Spleen (tissue), 7 donors: ENCODE measurements at regions not wholly inside any gene's neighbourhood (a gene's known extent, or its start where the extent isn't known, plus 50 kb on each side); places are given as distances from the start of the nearest gene placed in this dataset.

ENCODE experiments used
- POLR2A ChIP-seq, 3 donors: fragments of 450-650 bp; IDR thresholded peaks; one replicate each; pipeline ENCODE4 v1.5.1; 2017; ENCODE audit warnings: antibody characterized with exemption in 3 of 3, mild to moderate bottlenecking in 1 of 3
- TF ChIP-seq, protein P1 (sequence below), 11 experiments: fragments of 200-600 bp in 7 of 11; fragments of 450-650 bp in 4 of 11; sonication (generic) in 4 of 11; IDR thresholded peaks in 8 of 11; conservative IDR thresholded peaks in 3 of 11; 1 replicate in 7 of 11; 2 replicates in 4 of 11; pipeline versions ENCODE4 v1.4.0 to v1.8.0; 2016 to 2021; ENCODE audit warnings: antibody characterized with exemption in 11 of 11, inconsistent platforms in 4 of 11, mild to moderate bottlenecking in 1 of 11
- donor health status: DM: no; HTN: no; CAD: no; lungs with moderate emphysema.
- donor health status: DM: no; HTN: no; CAD: no.
- donor health status: DM: no; HTN: no; CAD: no.

DNA sequence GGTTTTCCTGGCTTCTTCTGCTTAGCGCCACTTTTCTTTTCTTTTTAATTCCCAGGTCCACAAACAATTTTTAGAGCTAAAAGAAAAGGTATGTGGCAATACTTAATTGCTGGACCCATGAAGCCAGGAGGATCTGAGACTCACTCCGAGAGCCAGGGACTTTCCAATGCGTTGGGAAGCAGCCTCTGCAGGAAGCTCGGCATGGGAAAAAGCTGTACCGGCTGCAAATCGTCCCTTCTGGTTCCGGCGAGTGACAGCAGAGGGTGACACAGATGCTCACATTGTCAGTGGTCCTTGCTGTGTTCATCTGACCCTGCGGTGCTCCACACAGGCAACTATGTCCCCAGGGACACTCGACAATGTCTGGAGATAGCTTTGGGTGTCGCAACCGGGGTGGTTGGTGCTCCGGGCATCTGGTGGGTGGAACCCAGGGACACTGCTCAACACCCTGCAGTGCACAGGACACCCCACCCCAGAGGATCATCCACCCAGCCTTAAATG lies 164.0 kb downstream of the PRKX start:
- TF ChIP-seq POLR2A (IDR thresholded peaks at IDR 0.05) = no peak
- TF ChIP-seq, protein P1, sequence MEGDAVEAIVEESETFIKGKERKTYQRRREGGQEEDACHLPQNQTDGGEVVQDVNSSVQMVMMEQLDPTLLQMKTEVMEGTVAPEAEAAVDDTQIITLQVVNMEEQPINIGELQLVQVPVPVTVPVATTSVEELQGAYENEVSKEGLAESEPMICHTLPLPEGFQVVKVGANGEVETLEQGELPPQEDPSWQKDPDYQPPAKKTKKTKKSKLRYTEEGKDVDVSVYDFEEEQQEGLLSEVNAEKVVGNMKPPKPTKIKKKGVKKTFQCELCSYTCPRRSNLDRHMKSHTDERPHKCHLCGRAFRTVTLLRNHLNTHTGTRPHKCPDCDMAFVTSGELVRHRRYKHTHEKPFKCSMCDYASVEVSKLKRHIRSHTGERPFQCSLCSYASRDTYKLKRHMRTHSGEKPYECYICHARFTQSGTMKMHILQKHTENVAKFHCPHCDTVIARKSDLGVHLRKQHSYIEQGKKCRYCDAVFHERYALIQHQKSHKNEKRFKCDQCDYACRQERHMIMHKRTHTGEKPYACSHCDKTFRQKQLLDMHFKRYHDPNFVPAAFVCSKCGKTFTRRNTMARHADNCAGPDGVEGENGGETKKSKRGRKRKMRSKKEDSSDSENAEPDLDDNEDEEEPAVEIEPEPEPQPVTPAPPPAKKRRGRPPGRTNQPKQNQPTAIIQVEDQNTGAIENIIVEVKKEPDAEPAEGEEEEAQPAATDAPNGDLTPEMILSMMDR (IDR thresholded peaks at IDR 0.05 in 8 of 11, conservative IDR thresholded peaks at IDR 0.05 in 3 of 11) = no peak
